NCI-H2171 (cell line): ENCODE measurements at regions not wholly inside any gene's neighbourhood (a gene's known extent, or its start where the extent isn't known, plus 50 kb on each side); places are given as distances from the start of the nearest gene placed in this dataset.
"Not testable (repeated sequence)": the region's sequence is repeated elsewhere in the genome, so short reads cannot be mapped to it uniquely, and the experiment has no call there.

Experiments used
- DNase-seq: peaks from one replicate; lab custom pipeline; 2025; lab: John Stamatoyannopoulos, UW

- DNase-seq = no peak
Observed at GRCh38 chr11:44452827-44453572, 112.5 kb upstream of the CD82 start.

- DNase-seq = no peak
Observed at GRCh38 chr11:44453871-44454270, 111.6 kb upstream of the CD82 start.

GRCh38 chr11:44454666-44455065, 110.8 kb upstream of the CD82 start:
- no peak for DNase-seq

GRCh38 chr11:44456544-44457300, 108.7 kb upstream of the CD82 start:
- no peak for DNase-seq

GRCh38 chr11:44457862-44458261, 107.6 kb upstream of the CD82 start:
- no peak for DNase-seq

- no peak for DNase-seq
Observed at GRCh38 chr11:44463751-44464150, 101.7 kb upstream of the CD82 start.

- DNase-seq = no peak
Observed at GRCh38 chr11:44464741-44465140, 100.7 kb upstream of the CD82 start.

- no peak for DNase-seq
Observed at GRCh38 chr11:44466531-44467205, 98.8 kb upstream of the CD82 start.

GRCh38 chr11:44467413-44467812, 98.0 kb upstream of the CD82 start:
- DNase-seq = no peak

- no peak for DNase-seq
Observed at GRCh38 chr11:44467931-44468330, 97.5 kb upstream of the CD82 start.

GRCh38 chr11:44468345-44468988, 97.0 kb upstream of the CD82 start:
- no peak for DNase-seq

- no peak for DNase-seq
Observed at GRCh38 chr11:44469412-44469811, 96.1 kb upstream of the CD82 start.

GRCh38 chr11:44470854-44471253, 94.6 kb upstream of the CD82 start:
- no peak for DNase-seq

- DNase-seq = no peak
Observed at GRCh38 chr11:44471603-44472002, 93.9 kb upstream of the CD82 start.

- no peak for DNase-seq
Observed at GRCh38 chr11:44472916-44473315, 92.5 kb upstream of the CD82 start.

- no peak for DNase-seq
Observed at GRCh38 chr11:44474702-44475101, 90.8 kb upstream of the CD82 start.

GRCh38 chr11:44475114-44475686, 90.3 kb upstream of the CD82 start:
- no peak for DNase-seq

GRCh38 chr11:44482338-44482737, 83.1 kb upstream of the CD82 start:
- DNase-seq = not testable (repeated sequence)

- no peak for DNase-seq
Observed at GRCh38 chr11:44483919-44484610, 81.4 kb upstream of the CD82 start.

GRCh38 chr11:44488165-44488965, 77.1 kb upstream of the CD82 start:
- DNase-seq = no peak

GRCh38 chr11:44493383-44493782, 72.1 kb upstream of the CD82 start:
- no peak for DNase-seq
